HEK293 (cell line): ENCODE measurements at regions not wholly inside any gene's neighbourhood (a gene's known extent, or its start where the extent isn't known, plus 50 kb on each side); places are given as distances from the start of the nearest gene placed in this dataset.

Experiments used
- ZNF354C ChIP-seq: fragments of 450-650 bp; formaldehyde crosslinking; IDR thresholded peaks from 2 replicates; pipeline ENCODE4 v1.5.1; 2016; ENCODE audit warnings: missing biosample characterization, missing genetic modification characterization, low read depth, borderline replicate concordance
- ZNF530 ChIP-seq: fragments of 450-650 bp; formaldehyde crosslinking; IDR thresholded peaks from 2 replicates; pipeline ENCODE4 v1.5.1; 2016; ENCODE audit warnings: low read depth, missing biosample characterization, missing genetic modification characterization
- TF ChIP-seq, protein P1 (sequence below): fragments of 450-650 bp; formaldehyde crosslinking; IDR thresholded peaks from 2 replicates; pipeline ENCODE4 v1.5.1; 2016; ENCODE audit warnings: missing biosample characterization, missing genetic modification characterization

DNA sequence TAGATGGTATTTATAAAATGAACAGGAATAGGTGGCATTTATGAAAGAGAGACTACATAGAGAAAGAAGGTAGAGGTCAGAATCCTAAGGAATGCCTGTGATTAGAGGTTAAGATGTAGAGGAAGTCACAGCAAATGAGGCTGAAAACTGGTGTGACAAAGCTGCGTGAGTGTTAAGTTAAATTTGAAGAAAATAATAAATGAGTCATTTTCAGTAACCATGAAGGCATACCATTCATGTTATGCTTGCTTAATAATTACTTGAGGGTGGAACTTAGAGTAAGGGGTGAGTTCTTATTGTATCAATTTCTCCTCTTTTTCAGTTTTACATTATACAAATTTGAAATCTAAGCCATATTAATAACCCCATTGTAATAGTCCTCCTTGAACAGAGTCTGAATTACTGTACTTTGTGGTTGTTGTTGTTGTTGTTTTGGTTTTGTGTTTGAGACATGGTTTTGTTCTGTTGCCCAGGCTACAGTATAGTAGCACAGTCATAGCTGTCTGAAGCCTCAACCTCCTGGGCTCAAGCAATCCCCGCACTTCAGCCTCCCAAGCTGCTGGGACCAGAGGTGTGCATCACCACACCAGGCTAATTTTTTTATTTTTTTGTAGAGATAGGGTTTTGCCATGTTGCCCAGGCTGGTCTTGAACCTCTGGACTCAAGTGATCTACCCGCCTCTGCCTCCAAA, 761.5 kb downstream of the GALC start:
- TF ChIP-seq ZNF530 (tag by site-specific recombination) (no peak), ZNF354C (tag by site-specific recombination) (no peak)
- TF ChIP-seq, protein P1, sequence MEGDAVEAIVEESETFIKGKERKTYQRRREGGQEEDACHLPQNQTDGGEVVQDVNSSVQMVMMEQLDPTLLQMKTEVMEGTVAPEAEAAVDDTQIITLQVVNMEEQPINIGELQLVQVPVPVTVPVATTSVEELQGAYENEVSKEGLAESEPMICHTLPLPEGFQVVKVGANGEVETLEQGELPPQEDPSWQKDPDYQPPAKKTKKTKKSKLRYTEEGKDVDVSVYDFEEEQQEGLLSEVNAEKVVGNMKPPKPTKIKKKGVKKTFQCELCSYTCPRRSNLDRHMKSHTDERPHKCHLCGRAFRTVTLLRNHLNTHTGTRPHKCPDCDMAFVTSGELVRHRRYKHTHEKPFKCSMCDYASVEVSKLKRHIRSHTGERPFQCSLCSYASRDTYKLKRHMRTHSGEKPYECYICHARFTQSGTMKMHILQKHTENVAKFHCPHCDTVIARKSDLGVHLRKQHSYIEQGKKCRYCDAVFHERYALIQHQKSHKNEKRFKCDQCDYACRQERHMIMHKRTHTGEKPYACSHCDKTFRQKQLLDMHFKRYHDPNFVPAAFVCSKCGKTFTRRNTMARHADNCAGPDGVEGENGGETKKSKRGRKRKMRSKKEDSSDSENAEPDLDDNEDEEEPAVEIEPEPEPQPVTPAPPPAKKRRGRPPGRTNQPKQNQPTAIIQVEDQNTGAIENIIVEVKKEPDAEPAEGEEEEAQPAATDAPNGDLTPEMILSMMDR (tag by site-specific recombination) = no peak
